Spinal cord (tissue), 9 donors: ENCODE measurements at regions not wholly inside any gene's neighbourhood (a gene's known extent, or its start where the extent isn't known, plus 50 kb on each side); places are given as distances from the start of the nearest gene placed in this dataset.

ENCODE experiments used
- DNase-seq, 6 donors: peaks; one replicate each; pipeline versions ENCODE4 v3.0.0 to v3.0.0-alpha.2; 2013 to 2015; ENCODE audit warnings: low spot score in 6 of 6, low read depth in 4 of 6
- H3K27ac ChIP-seq: one replicate; pipeline ENCODE4 v1.5.1; 2013; ENCODE audit warnings: low read depth, low read length, control low read depth
- H3K27me3 ChIP-seq: one replicate; pipeline ENCODE4 v1.6.1; 2013; ENCODE audit warnings: low read length; ENCODE audit not compliant: control insufficient read depth, insufficient read depth
- H3K36me3 ChIP-seq: one replicate; pipeline ENCODE4 v1.6.1; 2013; ENCODE audit warnings: low read length; ENCODE audit not compliant: control insufficient read depth, insufficient read depth
- H3K4me1 ChIP-seq: one replicate; pipeline ENCODE4 v1.6.1; 2013; ENCODE audit warnings: low read length; ENCODE audit not compliant: control insufficient read depth, insufficient read depth
- H3K4me3 ChIP-seq: one replicate; pipeline ENCODE4 v1.5.1; 2013; ENCODE audit warnings: low read depth, low read length, control low read depth
- H3K9me3 ChIP-seq: one replicate; pipeline ENCODE4 v1.6.1; 2013; ENCODE audit warnings: low read length; ENCODE audit not compliant: control insufficient read depth, insufficient read depth
- WGBS: methylation state at CpG from one replicate; pipeline ENCODE4 v1.1.5; 2013; ENCODE audit warnings: missing lambda C conversion rate; ENCODE audit not compliant: insufficient coverage; 5-methylcytosine and 5-hydroxymethylcytosine counted together
- donor health status: healthy.

- 95% methylated on average over 2 of the region's 2 CpGs for WGBS
- H3K4me3 ChIP-seq, result no peak overlapping the region
Measured at GRCh38 chr5:171695804-171696203, 89.8 kb upstream of the SMIM23 start.

GRCh38 chr5:171697221-171698102 is 88.2 kb upstream of the SMIM23 start:
- Histone ChIP-seq H3K36me3 (no peaks in the 10 kb centered on the region), H3K4me1 (peaks cover 2% of the 10 kb centered on the region), H3K4me3 (no peak overlapping the region), H3K27ac (no peak overlapping the region), H3K9me3 (no peaks in the 10 kb centered on the region), H3K27me3 (no peaks in the 10 kb centered on the region)
- WGBS, result 82% methylated on average over 15 of the region's 18 CpGs
- no peak for DNase-seq

More at GRCh38 chr5:171695804-171696203, 89.8 kb upstream of the SMIM23 start:
- no peaks in the 10 kb centered on the region for H3K9me3 ChIP-seq
- H3K27ac ChIP-seq, result no peak overlapping the region
- no peaks in the 10 kb centered on the region for H3K36me3 ChIP-seq
- H3K27me3 ChIP-seq, result no peaks in the 10 kb centered on the region
- peaks cover 2% of the 10 kb centered on the region for H3K4me1 ChIP-seq
- no peak for DNase-seq

- H3K27me3 ChIP-seq, result no peaks in the 10 kb centered on the region
- peaks cover 2% of the 10 kb centered on the region for H3K4me1 ChIP-seq
- H3K4me3 ChIP-seq, result no peak overlapping the region
- H3K36me3 ChIP-seq, result no peaks in the 10 kb centered on the region
- WGBS, result no CpG with 5 or more reads among the region's 2 CpGs
- no peak overlapping the region for H3K27ac ChIP-seq
- H3K9me3 ChIP-seq, result no peaks in the 10 kb centered on the region
- no peak for DNase-seq
Measured at GRCh38 chr5:171700318-171700912, 85.2 kb upstream of the SMIM23 start.

- no peaks in the 10 kb centered on the region for H3K36me3 ChIP-seq
- no peak overlapping the region for H3K4me3 ChIP-seq
- H3K27me3 ChIP-seq, result no peaks in the 10 kb centered on the region
- DNase-seq, result no peak
- no peaks in the 10 kb centered on the region for H3K9me3 ChIP-seq
- 75% methylated on average over 9 of the region's 10 CpGs for WGBS
- H3K4me1 ChIP-seq, result peaks cover 2% of the 10 kb centered on the region
- H3K27ac ChIP-seq, result no peak overlapping the region
Measured at GRCh38 chr5:171701100-171701541, 84.5 kb upstream of the SMIM23 start.

GRCh38 chr5:171702135-171702770 is 83.4 kb upstream of the SMIM23 start:
- no peak for DNase-seq
- Histone ChIP-seq H3K27ac (no peak overlapping the region), H3K9me3 (no peaks in the 10 kb centered on the region), H3K27me3 (no peaks in the 10 kb centered on the region), H3K36me3 (no peaks in the 10 kb centered on the region), H3K4me1 (no peaks in the 10 kb centered on the region), H3K4me3 (no peak overlapping the region)
- 78% methylated on average over 11 of the region's 13 CpGs for WGBS

DNA sequence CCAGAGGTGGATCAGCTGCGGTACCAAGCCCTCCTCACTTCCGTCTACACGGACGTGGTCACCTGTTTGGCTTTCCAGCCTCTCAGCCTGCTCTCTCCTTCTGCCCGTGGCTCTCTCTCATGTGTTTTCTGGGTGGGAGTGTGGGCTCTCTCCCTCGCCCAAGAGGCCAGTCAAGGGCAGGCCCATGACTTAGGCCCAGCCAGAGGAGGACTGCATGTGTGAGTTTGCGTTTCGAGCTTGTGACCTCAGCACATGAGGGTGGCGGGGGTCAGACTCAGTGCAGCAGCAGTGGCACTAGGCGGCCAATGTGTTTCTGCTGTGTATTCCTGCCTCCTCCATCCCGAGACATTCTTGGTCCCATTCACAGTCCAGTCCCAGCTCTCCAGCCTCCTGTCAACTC is 82.5 kb upstream of the SMIM23 start:
- whole genome bisulfite sequencing, result 100% methylated on average over 9 of the region's 11 CpGs
- Histone ChIP-seq H3K4me3 (no peak overlapping the region), H3K27ac (no peak overlapping the region), H3K36me3 (no peaks in the 10 kb centered on the region), H3K9me3 (no peaks in the 10 kb centered on the region), H3K4me1 (no peaks in the 10 kb centered on the region), H3K27me3 (no peaks in the 10 kb centered on the region)
- no peak for DNase-seq

- 94% methylated on average over 5 of the region's 6 CpGs for WGBS
Measured at GRCh38 chr5:171705036-171705435, 80.6 kb upstream of the SMIM23 start.

GRCh38 chr5:171705830-171706468 is 79.7 kb upstream of the SMIM23 start:
- Histone ChIP-seq H3K27ac (no peak overlapping the region), H3K27me3 (no peaks in the 10 kb centered on the region), H3K36me3 (no peaks in the 10 kb centered on the region), H3K4me1 (no peaks in the 10 kb centered on the region), H3K9me3 (no peaks in the 10 kb centered on the region), H3K4me3 (no peak overlapping the region)
- no peak for DNase-seq
- 100% methylated on average over 2 of the region's 7 CpGs for WGBS

More at GRCh38 chr5:171705036-171705435, 80.6 kb upstream of the SMIM23 start:
- no peak for DNase-seq
- Histone ChIP-seq H3K36me3 (no peaks in the 10 kb centered on the region), H3K27ac (no peak overlapping the region), H3K4me1 (no peaks in the 10 kb centered on the region), H3K27me3 (no peaks in the 10 kb centered on the region), H3K4me3 (no peak overlapping the region), H3K9me3 (no peaks in the 10 kb centered on the region)

- no peak overlapping the region for H3K4me3 ChIP-seq
- WGBS, result 83% methylated on average over 2 of the region's 2 CpGs
Measured at GRCh38 chr5:171706736-171707441, 78.7 kb upstream of the SMIM23 start.

More at GRCh38 chr5:171706736-171707441, 78.7 kb upstream of the SMIM23 start:
- DNase-seq, result no peak
- Histone ChIP-seq H3K27ac (no peak overlapping the region), H3K36me3 (no peaks in the 10 kb centered on the region), H3K9me3 (no peaks in the 10 kb centered on the region), H3K4me1 (no peaks in the 10 kb centered on the region), H3K27me3 (no peaks in the 10 kb centered on the region)
